Retinal pigment epithelial cell (primary cell): ENCODE measurements at regions not wholly inside any gene's neighbourhood (a gene's known extent, or its start where the extent isn't known, plus 50 kb on each side); places are given as distances from the start of the nearest gene placed in this dataset.

Source experiments
- DNase-seq: peaks from one replicate; pipeline ENCODE4 v3.0.0-alpha.2; 2010; ENCODE audit warnings: low read depth
- H3K4me3 ChIP-seq: 2 replicates; pipeline ENCODE4 v1.5.1; 2011; ENCODE audit warnings: mild to moderate bottlenecking, low read length, control low read depth, moderate library complexity
- CTCF ChIP-seq: conservative IDR thresholded peaks from 2 replicates; pipeline ENCODE4 v1.5.1; 2011; ENCODE audit warnings: low read depth, low read length, control low read depth, inconsistent platforms

DNA sequence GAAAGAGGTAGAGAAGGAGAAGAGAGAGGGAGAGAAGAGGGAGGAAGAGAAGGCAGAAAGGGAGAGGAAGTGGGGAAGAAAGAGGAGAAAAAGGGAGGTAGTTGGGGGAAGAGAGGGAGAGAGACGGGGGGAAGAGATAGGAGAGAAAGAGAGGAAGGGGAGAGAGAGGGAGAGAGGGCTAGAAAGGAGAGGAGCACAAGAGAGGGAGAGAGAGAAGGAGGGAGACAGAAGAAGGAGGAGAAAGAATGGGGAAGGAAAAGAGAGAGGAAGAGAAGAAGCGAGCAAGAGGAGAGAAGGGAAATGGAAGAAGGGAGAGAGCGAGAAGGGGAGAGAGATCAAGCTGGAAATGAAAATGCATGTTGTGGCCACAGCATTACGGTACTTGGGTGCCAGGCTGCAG is 1368.4 kb upstream of the TMEM132C start:
- H3K4me3 ChIP-seq, result no peak overlapping the region
- no peak for TF ChIP-seq CTCF
- no peak for DNase-seq

DNA sequence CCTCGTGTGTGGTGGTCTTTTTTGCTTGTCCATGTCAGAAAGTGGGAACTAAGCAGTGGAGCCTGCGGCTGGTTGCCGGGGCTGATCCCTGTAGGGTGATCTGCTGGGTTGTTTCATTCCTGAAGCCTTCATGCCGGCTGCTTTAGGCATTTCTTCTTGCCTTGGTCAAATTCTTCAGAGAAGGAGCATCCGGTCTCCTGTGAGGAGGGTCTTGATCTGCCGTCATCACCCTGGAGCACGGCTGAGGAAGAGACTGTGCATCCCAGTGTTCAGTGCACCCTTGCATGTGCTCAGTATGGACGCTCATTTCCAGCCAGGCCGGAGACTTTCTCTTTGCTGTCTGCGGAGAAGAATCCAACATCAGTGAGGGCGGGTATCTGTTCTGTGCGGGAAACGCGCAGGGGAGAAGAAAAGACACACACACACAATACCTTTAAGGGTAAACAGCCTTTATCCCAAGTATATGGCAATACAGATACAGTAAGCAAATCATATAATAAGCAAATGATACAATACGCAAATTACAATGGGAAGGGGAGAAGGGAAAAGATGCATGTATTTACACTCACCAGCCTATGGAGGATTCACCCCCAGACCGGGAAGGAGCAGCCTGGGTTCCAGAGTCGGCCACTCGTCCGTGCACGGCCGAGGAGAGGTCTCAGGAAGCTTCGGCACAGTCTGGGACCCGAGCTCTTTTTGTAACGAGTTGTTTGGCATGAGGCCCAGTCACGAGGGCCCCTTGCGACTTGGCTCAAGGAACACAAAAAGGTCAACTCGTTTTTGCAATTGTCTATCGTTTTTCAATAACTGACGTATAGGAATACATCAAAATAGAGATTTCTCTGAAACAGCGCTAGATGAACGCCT is 1366.8 kb upstream of the TMEM132C start:
- no peak overlapping the region for H3K4me3 ChIP-seq
- no peak for DNase-seq
- no peak for TF ChIP-seq CTCF

DNA sequence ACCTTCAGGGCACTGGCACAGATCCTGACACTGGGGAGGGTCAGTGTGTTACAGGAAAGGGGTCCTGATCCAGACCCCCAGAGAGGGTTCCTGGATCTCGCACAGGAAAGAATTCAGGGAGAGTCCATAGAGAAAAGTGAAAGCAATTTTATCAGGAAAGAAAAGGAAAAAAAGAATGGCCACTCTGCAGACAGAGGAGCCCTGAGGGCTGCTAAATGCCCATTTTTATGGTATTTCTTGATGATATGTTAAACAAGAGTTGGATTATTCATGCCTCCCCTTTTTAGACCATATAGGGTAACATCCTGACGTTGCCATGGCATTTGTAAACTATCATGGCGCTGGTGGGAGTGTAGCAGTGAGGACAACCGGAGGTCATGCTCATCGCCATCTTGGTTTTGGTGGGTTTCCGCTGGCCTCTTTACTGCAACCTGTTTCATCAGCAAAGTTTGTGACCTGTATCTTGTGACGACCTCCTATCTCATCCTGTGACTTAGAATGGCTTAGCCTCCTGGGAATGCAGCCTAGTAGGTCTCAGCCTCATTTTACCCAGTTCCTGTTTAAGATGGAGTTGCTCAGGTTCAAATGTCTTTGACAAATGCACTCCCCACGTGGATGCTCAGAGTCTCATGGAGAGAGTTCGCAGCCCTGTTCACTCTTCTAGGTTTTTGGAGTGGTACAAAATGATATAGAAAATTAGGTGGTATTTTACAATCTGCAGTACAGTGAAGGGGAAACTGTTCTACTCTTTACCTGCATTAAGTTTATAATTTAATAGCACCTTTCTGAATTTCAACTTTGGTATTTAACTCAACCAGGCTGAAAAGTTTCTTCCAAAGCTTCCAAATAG is 1363.7 kb upstream of the TMEM132C start:
- no peak for DNase-seq
- no peak for TF ChIP-seq CTCF
- H3K4me3 ChIP-seq, result no peak overlapping the region

DNA sequence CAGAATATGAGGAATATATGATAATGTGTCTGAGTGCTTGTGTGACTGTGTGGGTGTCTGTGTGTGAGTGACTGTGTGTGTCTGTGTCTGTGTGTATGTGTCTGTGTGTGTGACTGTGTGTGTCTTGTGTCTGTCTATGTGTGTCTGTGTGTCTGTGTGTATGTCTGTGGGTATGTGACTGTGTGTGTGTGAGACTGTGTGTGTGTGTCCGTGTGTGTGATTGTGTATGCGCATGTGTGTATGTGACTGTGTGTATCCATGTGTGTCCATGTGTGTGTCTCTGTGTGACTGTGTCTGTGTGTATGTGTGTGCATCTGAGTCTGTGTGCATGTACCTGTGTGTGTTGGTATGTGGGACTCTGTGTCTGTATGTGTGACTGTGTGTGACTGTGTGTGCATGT is 1361.2 kb upstream of the TMEM132C start:
- DNase-seq, result no peak
- TF ChIP-seq CTCF, result no peak
- no peak overlapping the region for H3K4me3 ChIP-seq

DNA sequence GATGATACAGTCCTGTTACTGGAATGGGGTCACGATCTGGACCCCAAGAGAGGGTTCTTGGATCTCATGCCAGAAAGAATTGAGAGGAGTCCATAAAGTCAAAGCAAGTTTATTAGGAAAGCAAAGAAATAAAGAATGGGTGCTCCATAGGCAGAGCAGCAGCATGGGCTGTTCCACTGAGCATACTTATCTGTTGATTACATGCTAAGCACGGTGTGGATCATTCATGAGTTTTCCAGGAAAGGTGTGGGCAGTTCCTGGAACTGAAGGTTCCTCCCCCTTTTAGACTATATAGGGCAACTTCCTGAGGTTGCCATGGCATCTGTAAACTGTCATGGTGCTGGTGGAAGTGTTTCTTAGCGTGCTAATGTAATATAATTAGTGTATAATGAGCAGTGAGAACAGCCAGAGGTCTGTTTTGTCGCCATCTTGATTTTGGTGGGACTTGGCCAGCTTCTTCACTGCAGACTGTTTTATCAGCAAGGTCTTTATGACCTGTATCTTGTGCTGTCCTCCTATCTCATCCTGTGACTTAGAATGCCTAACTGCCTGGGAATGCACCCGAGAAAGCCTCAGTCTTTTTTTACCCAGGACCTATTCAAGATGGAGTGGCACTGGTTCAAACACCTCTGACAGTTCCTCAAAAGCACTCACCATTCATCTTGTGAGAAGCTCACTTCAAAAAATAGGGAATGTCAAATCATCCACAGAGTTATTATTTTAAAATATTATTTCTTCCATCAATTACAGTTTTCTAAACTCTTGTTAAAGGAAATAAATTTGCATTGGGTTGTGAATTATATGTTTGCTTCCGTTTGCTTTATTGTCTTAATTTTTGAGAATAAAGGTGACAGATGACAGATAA is 1358.8 kb upstream of the TMEM132C start:
- no peak for DNase-seq
- no peak overlapping the region for H3K4me3 ChIP-seq
- no peak for TF ChIP-seq CTCF

GRCh38 chr12:126908765-126909142 is 1358.2 kb upstream of the TMEM132C start:
- H3K4me3 ChIP-seq, result no peak overlapping the region
- TF ChIP-seq CTCF, result no peak
- DNase-seq, result no peak
